NCI-H2029 (cell line): ENCODE measurements at regions not wholly inside any gene's neighbourhood (a gene's known extent, or its start where the extent isn't known, plus 50 kb on each side); places are given as distances from the start of the nearest gene placed in this dataset.

Source experiments
- DNase-seq: peaks from one replicate; lab custom pipeline; 2025; lab: John Stamatoyannopoulos, UW

DNA sequence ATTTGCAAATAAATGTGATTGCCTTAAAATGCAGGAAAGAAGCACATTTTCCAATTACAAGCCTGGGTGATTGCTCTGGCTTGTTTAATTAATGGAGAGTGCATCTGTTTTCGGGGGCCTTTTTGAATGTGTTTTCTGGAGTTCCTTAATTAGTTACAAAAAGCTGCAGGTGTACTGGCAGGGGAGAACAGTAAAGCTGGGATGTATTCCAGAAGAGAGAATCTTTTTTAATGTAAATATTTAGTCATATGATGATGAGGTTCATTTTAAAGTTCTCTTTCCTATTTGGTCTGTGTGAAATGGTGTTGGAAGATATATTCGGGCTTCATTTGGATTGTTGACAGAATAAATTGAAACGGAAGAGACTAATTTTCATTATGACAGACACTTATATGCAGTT lies 70.9 kb upstream of the N4BP1 start:
- no peak for DNase-seq

- no peak for DNase-seq
Measured at GRCh38 chr16:48676836-48677235, 66.9 kb upstream of the N4BP1 start.

- peak; percentile 0 for DNase-seq
Measured at GRCh38 chr16:48668184-48668583, 58.2 kb upstream of the N4BP1 start.

GRCh38 chr16:48659940-48660339 lies 50.0 kb upstream of the N4BP1 start:
- no peak for DNase-seq
